Activated CD4-positive, CD25-positive, alpha-beta regulatory T cell treated with anti-CD3 and anti-CD28 coated beads, Interleukin-2, amount 50 U/mL, for 16 hours (primary cell): ENCODE measurements at regions not wholly inside any gene's neighbourhood (a gene's known extent, or its start where the extent isn't known, plus 50 kb on each side); places are given as distances from the start of the nearest gene placed in this dataset.

Experiments used
- DNase-seq: peaks from one replicate; pipeline ENCODE4 v3.0.0-alpha.2; 2020; ENCODE audit warnings: low read depth, low spot score

DNA sequence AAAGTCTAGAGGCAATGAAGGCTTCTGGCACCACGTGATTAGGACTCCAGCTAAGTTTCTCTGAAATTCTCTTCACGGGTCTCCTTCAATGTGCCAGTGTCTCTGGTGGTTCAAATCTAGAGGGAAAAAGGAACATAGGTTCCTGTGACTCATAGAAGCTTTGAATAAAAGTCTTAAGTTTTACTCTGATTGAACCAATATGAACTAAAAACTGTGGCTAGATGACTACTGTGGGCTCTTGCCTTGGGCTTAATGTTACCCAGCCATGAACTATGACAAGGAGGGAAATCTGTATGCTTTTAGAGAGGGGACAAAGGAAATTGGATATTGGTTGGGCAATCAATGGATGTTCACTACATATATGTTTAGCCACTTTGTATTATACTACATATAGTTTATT lies 49.9 kb upstream of the TEX13D start:
- DNase-seq = no peak
